ENCODE measurements at regions not wholly inside any gene's neighbourhood (a gene's known extent, or its start where the extent isn't known, plus 50 kb on each side); places are given as distances from the start of the nearest gene placed in this dataset.

DNA sequence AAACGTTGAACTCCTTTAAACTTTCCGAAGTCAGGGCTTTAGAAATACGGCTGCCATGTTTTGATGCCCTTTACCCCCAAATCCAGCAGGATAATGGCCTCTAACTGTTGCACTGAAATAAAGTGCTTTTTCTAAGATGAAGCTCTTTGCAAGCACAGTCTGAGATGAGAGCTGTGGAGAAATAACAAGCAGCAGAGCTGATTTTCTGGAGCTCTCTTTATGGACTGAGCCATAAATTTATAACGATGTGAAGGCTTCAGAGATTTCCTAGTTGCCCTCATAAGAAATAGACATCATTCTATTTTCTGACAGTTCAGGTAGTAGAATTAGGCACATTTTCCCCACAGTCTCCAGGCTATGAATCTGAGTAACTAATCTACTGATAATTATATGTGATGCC lies 567.3 kb downstream of the PDHA2 start:
- TF ChIP-seq, protein P1, sequence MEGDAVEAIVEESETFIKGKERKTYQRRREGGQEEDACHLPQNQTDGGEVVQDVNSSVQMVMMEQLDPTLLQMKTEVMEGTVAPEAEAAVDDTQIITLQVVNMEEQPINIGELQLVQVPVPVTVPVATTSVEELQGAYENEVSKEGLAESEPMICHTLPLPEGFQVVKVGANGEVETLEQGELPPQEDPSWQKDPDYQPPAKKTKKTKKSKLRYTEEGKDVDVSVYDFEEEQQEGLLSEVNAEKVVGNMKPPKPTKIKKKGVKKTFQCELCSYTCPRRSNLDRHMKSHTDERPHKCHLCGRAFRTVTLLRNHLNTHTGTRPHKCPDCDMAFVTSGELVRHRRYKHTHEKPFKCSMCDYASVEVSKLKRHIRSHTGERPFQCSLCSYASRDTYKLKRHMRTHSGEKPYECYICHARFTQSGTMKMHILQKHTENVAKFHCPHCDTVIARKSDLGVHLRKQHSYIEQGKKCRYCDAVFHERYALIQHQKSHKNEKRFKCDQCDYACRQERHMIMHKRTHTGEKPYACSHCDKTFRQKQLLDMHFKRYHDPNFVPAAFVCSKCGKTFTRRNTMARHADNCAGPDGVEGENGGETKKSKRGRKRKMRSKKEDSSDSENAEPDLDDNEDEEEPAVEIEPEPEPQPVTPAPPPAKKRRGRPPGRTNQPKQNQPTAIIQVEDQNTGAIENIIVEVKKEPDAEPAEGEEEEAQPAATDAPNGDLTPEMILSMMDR (conservative IDR thresholded peaks at IDR 0.05) = no peak
- TF ChIP-seq ZFX (IDR thresholded peaks at IDR 0.05) = no peak
